Hepatocyte (in vitro differentiated cells): ENCODE measurements at regions not wholly inside any gene's neighbourhood (a gene's known extent, or its start where the extent isn't known, plus 50 kb on each side); places are given as distances from the start of the nearest gene placed in this dataset.

ENCODE experiments used
- DNase-seq: peaks from one replicate; pipeline ENCODE4 v3.0.0-alpha.2; 2016; ENCODE audit warnings: low spot score
- H2AFZ ChIP-seq: fragments of 200-600 bp; sonication (generic); 2 replicates; pipeline ENCODE4 v1.6.0; 2016; ENCODE audit warnings: antibody characterized with exemption, mild to moderate bottlenecking
- H3K27ac ChIP-seq: fragments of 200-600 bp; sonication (generic); 2 replicates; pipeline ENCODE4 v1.5.1; 2016; ENCODE audit warnings: mild to moderate bottlenecking
- H3K27me3 ChIP-seq: fragments of 200-600 bp; sonication (generic); 2 replicates; pipeline ENCODE4 v1.6.1; 2016
- H3K36me3 ChIP-seq: fragments of 200-600 bp; sonication (generic); replicated peaks from 2 replicates; pipeline ENCODE4 v1.5.1; 2016; ENCODE audit warnings: low read depth; ENCODE audit not compliant: insufficient read depth
- H3K4me1 ChIP-seq: fragments of 200-600 bp; sonication (generic); 2 replicates; pipeline ENCODE4 v1.5.1; 2016; ENCODE audit warnings: mild to moderate bottlenecking, moderate library complexity; ENCODE audit not compliant: insufficient read depth
- H3K4me2 ChIP-seq: fragments of 200-600 bp; sonication (generic); 2 replicates; pipeline ENCODE4 v1.6.0; 2016
- H3K4me3 ChIP-seq: fragments of 200-600 bp; sonication (generic); 2 replicates; pipeline ENCODE4 v1.5.1; 2016; ENCODE audit warnings: mild to moderate bottlenecking
- H3K79me2 ChIP-seq: fragments of 200-600 bp; sonication (generic); 2 replicates; pipeline ENCODE4 v1.6.0; 2017; ENCODE audit warnings: mild to moderate bottlenecking
- H3K9me2 ChIP-seq: fragments of 200-600 bp; sonication (generic); replicated peaks from 2 replicates; pipeline ENCODE4 v1.6.0; 2017; ENCODE audit warnings: mild to moderate bottlenecking; ENCODE audit not compliant: insufficient read depth
- H3K9me3 ChIP-seq: fragments of 200-600 bp; sonication (generic); 2 replicates; pipeline ENCODE4 v1.5.1; 2016; ENCODE audit warnings: low read depth, mild to moderate bottlenecking
- H4K20me1 ChIP-seq: fragments of 200-600 bp; sonication (generic); 2 replicates; pipeline ENCODE4 v1.6.0; 2016; ENCODE audit warnings: mild to moderate bottlenecking; ENCODE audit not compliant: insufficient read depth, poor library complexity, severe bottlenecking
- EZH2 ChIP-seq: fragments of 200-600 bp; sonication (generic); IDR thresholded peaks from 2 replicates; pipeline ENCODE4 v1.6.1; 2016; ENCODE audit warnings: antibody characterized with exemption, mild to moderate bottlenecking, borderline replicate concordance
- EZH2phosphoT487 ChIP-seq: fragments of 200-600 bp; sonication (generic); IDR thresholded peaks from one replicate; pipeline ENCODE4 v1.6.1; 2018; ENCODE audit warnings: antibody characterized with exemption, mild to moderate bottlenecking, low read depth, moderate library complexity; ENCODE audit not compliant: unreplicated experiment, severe bottlenecking
- WGBS: methylation state at CpG from one replicate; pipeline ENCODE4 v1.1.6; 2016; ENCODE audit warnings: low lambda C conversion rate; ENCODE audit errors: missing lambda C conversion rate; 5-methylcytosine and 5-hydroxymethylcytosine counted together
- TF ChIP-seq, protein P1 (sequence below): fragments of 200-600 bp; sonication (generic); IDR thresholded peaks from 2 replicates; pipeline ENCODE4 v1.5.1; 2016; ENCODE audit warnings: antibody characterized with exemption, mild to moderate bottlenecking; ENCODE audit not compliant: poor library complexity

DNA sequence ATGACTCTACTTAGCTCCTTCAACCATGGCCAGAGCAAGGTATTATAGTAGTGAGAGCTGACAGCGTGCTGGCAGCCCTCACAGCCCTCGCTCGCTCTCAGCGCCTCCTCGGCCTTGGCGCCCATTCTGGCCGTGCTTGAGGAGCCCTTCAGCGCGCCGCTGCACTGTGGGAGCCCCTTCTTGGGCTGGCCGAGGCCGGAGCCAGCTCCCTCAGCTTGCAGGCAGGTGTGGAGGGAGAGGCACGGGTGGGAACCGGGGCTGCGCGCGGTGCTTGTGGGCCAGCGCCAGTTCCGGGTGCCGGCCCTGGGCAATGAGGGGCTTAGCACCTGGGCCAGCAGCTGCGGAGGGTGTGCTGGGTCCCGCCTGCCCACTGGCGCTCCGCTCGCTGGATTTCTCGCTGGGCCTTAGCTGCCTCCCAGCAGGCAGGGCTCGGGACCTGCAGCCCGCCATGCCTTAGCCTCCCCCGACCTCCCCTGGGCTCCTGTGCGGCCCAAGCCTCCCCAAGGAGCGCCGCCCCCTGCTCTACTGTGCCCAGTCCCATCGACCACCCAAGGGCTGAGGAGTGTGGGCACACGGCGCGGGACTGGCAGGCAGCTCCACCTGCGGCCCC lies 63.1 kb downstream of the SPATA19 start:
- Histone ChIP-seq H3K79me2 (no peaks in the 10 kb centered on the region), H3K36me3 (no peaks in the 10 kb centered on the region), H3K27me3 (peaks cover 5% of the 10 kb centered on the region), H3K4me1 (no peaks in the 10 kb centered on the region), H3K27ac (no peak overlapping the region), H3K9me3 (no peaks in the 10 kb centered on the region), H3K4me2 (no peak overlapping the region), H3K4me3 (no peak overlapping the region), H4K20me1 (no peaks in the 10 kb centered on the region), H2AFZ (no peak overlapping the region), H3K9me2 (no peaks in the 10 kb centered on the region)
- DNase-seq = no peak
- 95% methylated on average over 35 of the region's 37 CpGs for WGBS
- no peak for TF ChIP-seq EZH2
- no peak for TF ChIP-seq EZH2phosphoT487
- TF ChIP-seq, protein P1, sequence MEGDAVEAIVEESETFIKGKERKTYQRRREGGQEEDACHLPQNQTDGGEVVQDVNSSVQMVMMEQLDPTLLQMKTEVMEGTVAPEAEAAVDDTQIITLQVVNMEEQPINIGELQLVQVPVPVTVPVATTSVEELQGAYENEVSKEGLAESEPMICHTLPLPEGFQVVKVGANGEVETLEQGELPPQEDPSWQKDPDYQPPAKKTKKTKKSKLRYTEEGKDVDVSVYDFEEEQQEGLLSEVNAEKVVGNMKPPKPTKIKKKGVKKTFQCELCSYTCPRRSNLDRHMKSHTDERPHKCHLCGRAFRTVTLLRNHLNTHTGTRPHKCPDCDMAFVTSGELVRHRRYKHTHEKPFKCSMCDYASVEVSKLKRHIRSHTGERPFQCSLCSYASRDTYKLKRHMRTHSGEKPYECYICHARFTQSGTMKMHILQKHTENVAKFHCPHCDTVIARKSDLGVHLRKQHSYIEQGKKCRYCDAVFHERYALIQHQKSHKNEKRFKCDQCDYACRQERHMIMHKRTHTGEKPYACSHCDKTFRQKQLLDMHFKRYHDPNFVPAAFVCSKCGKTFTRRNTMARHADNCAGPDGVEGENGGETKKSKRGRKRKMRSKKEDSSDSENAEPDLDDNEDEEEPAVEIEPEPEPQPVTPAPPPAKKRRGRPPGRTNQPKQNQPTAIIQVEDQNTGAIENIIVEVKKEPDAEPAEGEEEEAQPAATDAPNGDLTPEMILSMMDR = no peak

- H3K4me2 ChIP-seq = no peak overlapping the region
- 91% methylated on average over 15 of the region's 18 CpGs for WGBS
- no peak overlapping the region for H2AFZ ChIP-seq
- DNase-seq = no peak
- no peaks in the 10 kb centered on the region for H3K79me2 ChIP-seq
- no peaks in the 10 kb centered on the region for H4K20me1 ChIP-seq
- H3K4me1 ChIP-seq = no peaks in the 10 kb centered on the region
- no peaks in the 10 kb centered on the region for H3K9me2 ChIP-seq
- H3K4me3 ChIP-seq = no peak overlapping the region
- peaks cover 4% of the 10 kb centered on the region for H3K27me3 ChIP-seq
- H3K36me3 ChIP-seq = no peaks in the 10 kb centered on the region
- H3K27ac ChIP-seq = no peak overlapping the region
- TF ChIP-seq EZH2 (no peak), EZH2phosphoT487 (no peak)
- TF ChIP-seq, protein P1 = no peak
- H3K9me3 ChIP-seq = peaks cover 3% of the 10 kb centered on the region
These were observed 67.2 kb downstream of the SPATA19 start for GRCh38 chr11:133778161-133778560.

DNA sequence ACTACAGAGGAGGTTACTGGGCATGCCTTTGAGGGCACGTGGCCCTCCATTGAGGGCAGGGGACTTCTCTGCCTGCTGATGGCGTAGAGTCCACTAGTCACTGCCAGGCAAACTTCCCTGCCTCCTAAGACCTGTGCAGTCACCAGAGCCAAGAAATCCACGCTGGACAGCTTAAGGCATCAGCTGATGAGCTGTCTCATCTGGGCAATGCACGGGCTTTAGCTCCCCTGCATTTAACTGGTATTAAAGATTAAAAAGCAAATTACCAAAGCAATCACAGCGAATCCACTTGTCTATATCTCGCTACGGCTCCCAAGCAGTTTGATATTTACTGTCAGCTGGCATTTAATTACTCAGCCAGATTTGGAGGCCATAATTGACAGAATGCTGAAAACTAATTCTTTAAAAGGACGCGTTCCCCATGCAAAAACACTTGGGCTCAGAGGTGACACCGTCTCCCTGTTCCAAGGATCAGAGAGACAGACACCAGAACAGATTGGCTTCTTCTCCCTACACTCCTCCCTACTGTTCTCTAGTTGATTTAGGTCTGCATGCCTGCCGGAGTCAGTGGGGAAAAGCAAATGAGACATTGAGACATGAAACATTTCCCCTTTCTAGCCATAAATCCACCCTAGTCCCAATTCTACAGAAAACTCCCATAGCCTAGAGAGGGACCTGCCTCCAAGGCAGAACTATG lies 68.5 kb downstream of the SPATA19 start:
- Histone ChIP-seq H3K79me2 (no peaks in the 10 kb centered on the region), H3K4me2 (no peak overlapping the region), H3K4me3 (no peak overlapping the region), H3K36me3 (no peaks in the 10 kb centered on the region), H3K27me3 (peaks cover 4% of the 10 kb centered on the region), H3K27ac (no peak overlapping the region), H2AFZ (no peak overlapping the region), H3K9me2 (no peaks in the 10 kb centered on the region), H4K20me1 (no peaks in the 10 kb centered on the region), H3K9me3 (peaks cover 3% of the 10 kb centered on the region), H3K4me1 (no peaks in the 10 kb centered on the region)
- DNase-seq = no peak
- TF ChIP-seq EZH2 = no peak
- 84% methylated on average over 11 of the region's 11 CpGs for WGBS

DNA sequence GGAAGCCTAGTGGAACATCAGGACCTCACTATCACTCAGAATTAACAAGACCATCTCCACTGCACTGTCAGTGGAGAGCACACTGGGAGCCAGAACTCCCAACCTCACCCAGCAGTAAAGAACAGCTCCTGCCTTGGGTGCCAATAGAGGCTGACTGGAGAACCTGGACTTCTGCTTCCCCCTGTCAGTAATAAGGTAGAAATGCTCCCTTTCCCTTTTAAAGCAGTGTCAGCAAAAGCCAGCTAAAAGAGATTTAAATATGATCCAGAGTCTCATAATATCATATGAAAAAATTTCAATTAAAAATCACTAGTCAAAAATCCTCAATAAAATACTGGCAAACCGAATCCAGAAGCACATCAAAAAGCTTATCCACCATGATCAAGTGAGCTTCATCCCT lies 82.8 kb downstream of the SPATA19 start:
- Histone ChIP-seq H3K79me2 (no peaks in the 10 kb centered on the region), H3K9me3 (no peaks in the 10 kb centered on the region), H3K4me3 (no peak overlapping the region), H3K27ac (no peak overlapping the region), H3K9me2 (no peaks in the 10 kb centered on the region), H3K4me2 (no peak overlapping the region), H3K4me1 (no peaks in the 10 kb centered on the region), H4K20me1 (no peaks in the 10 kb centered on the region), H2AFZ (no peak overlapping the region), H3K27me3 (no peaks in the 10 kb centered on the region), H3K36me3 (no peaks in the 10 kb centered on the region)
- no peak for TF ChIP-seq EZH2phosphoT487
- TF ChIP-seq, protein P1 = no peak
- TF ChIP-seq EZH2 = no peak
- WGBS = 75% methylated on average over 1 of the region's 1 CpG
- no peak for DNase-seq
